Activated CD4-positive, alpha-beta memory T cell treated with anti-CD3 and anti-CD28 coated beads for 36 hours (primary cell): ENCODE measurements at regions not wholly inside any gene's neighbourhood (a gene's known extent, or its start where the extent isn't known, plus 50 kb on each side); places are given as distances from the start of the nearest gene placed in this dataset.
"Not testable (repeated sequence)": the region's sequence is repeated elsewhere in the genome, so short reads cannot be mapped to it uniquely, and the experiment has no call there.

Experiments
- CTCF ChIA-PET: fragments of 350-600 bp; sonication (Branson Sonifier 250); formaldehyde crosslinking; loops from one replicate; lab custom pipeline; 2021; ENCODE audit warnings: antibody characterized with exemption, inconsistent platforms; lab: Charles Lee
- POLR2A ChIA-PET: fragments of 350-600 bp; sonication (Branson Sonifier 250); formaldehyde crosslinking; loops from one replicate; lab custom pipeline; 2021; ENCODE audit warnings: antibody characterized with exemption; lab: Charles Lee
- DNase-seq: peaks from one replicate; pipeline ENCODE4 v3.0.0-alpha.2; 2020
- H3K27ac Mint-ChIP-seq: one replicate; pipeline ENCODE4 v1.8.0; 2021; ENCODE audit warnings: mixed read lengths
- H3K27me3 Mint-ChIP-seq: one replicate; pipeline ENCODE4 v1.8.0; 2021; ENCODE audit warnings: mixed read lengths
- H3K36me3 Mint-ChIP-seq: one replicate; pipeline ENCODE4 v1.8.0; 2021; ENCODE audit warnings: mixed read lengths
- H3K4me1 Mint-ChIP-seq: one replicate; pipeline ENCODE4 v1.8.0; 2021; ENCODE audit warnings: low read depth, mixed read lengths
- H3K4me3 Mint-ChIP-seq: one replicate; pipeline ENCODE4 v1.8.0; 2021; ENCODE audit warnings: mild to moderate bottlenecking, mixed read lengths
- H3K9me3 Mint-ChIP-seq: one replicate; pipeline ENCODE4 v1.8.0; 2021; ENCODE audit warnings: mixed read lengths
- intact Hi-C: fragments of 100-400 bp; cut with micrococcal nuclease; formaldehyde crosslinking; loops from one replicate; pipeline ENCODE4 v1.15.1; 2023

GRCh38 chr1:111063595-111063994 lies 76.3 kb downstream of the DRAM2 start:
- POLR2A ChIA-PET: no interaction called here
- no peak overlapping the region for H3K27ac Mint-ChIP-seq
- H3K36me3 Mint-ChIP-seq: peaks cover 16% of the 10 kb centered on the region
- no peak overlapping the region for H3K4me3 Mint-ChIP-seq
- H3K27me3 Mint-ChIP-seq: peaks cover 20% of the 10 kb centered on the region
- peaks cover 37% of the 10 kb centered on the region for H3K9me3 Mint-ChIP-seq
- H3K4me1 Mint-ChIP-seq: no peaks in the 10 kb centered on the region
- no peak for DNase-seq
- CTCF ChIA-PET: interaction anchor here (1.0 to 1.5 kb wide), 2 partner anchors 22 to 36 kb away, joined by 3 to 4 read pairs; no protein-coding TSS in a partner anchor
- intact Hi-C loops: no loop called here

DNA sequence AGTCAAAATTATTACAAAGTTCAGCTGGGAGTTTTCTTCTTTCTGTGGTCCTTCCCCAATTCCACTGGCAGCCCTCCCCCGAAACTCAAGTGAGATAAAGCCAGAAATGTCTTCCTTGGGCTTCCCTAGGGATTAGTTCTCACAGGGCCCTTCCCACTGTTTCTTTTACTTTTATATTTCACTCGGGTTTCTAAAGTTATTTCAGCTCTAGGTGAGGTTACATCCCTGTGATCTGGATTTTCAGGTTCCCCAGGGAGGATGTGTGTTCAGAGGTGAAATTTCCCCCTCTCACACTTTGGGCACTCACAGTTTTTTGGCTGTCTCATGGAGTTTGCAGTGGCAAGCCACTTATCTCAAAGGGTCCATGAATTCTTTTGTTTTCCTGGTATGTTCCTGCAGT lies 77.3 kb downstream of the DRAM2 start:
- Mint-ChIP-seq H3K27me3 (peaks cover 20% of the 10 kb centered on the region), H3K4me3 (no peak overlapping the region), H3K36me3 (peaks cover 16% of the 10 kb centered on the region), H3K4me1 (no peaks in the 10 kb centered on the region), H3K9me3 (peaks cover 32% of the 10 kb centered on the region), H3K27ac (no peak overlapping the region)
- intact Hi-C loops: no loop called here
- no peak for DNase-seq
- CTCF ChIA-PET: no interaction called here
- POLR2A ChIA-PET: no interaction called here

GRCh38 chr1:111062081-111062480 lies 77.8 kb downstream of the DRAM2 start:
- H3K4me3 Mint-ChIP-seq: no peak overlapping the region
- CTCF ChIA-PET: interaction anchor here (2.1 kb wide), 1 partner anchor 31 kb away, joined by 8 read pairs; no protein-coding TSS in a partner anchor
- intact Hi-C loops: no loop called here
- no peak overlapping the region for H3K27ac Mint-ChIP-seq
- H3K27me3 Mint-ChIP-seq: peaks cover 21% of the 10 kb centered on the region
- DNase-seq: no peak
- peaks cover 16% of the 10 kb centered on the region for H3K36me3 Mint-ChIP-seq
- no peaks in the 10 kb centered on the region for H3K4me1 Mint-ChIP-seq
- POLR2A ChIA-PET: no interaction called here
- peaks cover 32% of the 10 kb centered on the region for H3K9me3 Mint-ChIP-seq

DNA sequence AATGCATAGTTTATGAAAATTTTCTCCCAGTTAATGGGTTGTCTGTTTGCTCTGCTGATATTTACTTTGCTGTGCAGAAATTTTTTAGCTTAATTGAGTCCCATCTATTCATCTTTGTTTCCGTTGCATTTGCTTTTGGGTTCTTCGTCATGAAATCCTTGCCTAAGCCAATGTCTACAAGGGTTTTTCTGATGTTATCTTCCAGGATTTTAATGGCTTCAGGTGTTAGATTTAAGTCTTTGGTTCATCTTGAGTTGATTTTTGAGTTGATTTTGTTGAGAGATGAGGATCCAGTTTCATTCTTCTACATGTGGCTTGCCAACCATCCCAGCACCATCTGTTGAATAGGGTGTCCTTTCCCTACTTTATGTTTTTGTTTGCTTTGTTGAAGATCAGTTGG lies 85.2 kb downstream of the DRAM2 start:
- DNase-seq: no peak
- Mint-ChIP-seq H3K4me1 (no peaks in the 10 kb centered on the region), H3K36me3 (no peaks in the 10 kb centered on the region), H3K9me3 (no peaks in the 10 kb centered on the region), H3K27ac (no peak overlapping the region), H3K27me3 (peaks cover 12% of the 10 kb centered on the region), H3K4me3 (no peak overlapping the region)
- POLR2A ChIA-PET: no interaction called here
- CTCF ChIA-PET: no interaction called here
- intact Hi-C loops: no loop called here

GRCh38 chr1:111052246-111052645 lies 87.6 kb downstream of the DRAM2 start:
- peaks cover 13% of the 10 kb centered on the region for H3K27me3 Mint-ChIP-seq
- H3K9me3 Mint-ChIP-seq: peaks cover 9% of the 10 kb centered on the region
- ChIA-PET CTCF (interaction anchor here (1.1 kb wide), 1 partner anchor 22 kb away, joined by 6 read pairs; no protein-coding TSS in a partner anchor), POLR2A (no interaction called here)
- no peaks in the 10 kb centered on the region for H3K36me3 Mint-ChIP-seq
- no peak overlapping the region for H3K4me3 Mint-ChIP-seq
- intact Hi-C loops: no loop called here
- no peaks in the 10 kb centered on the region for H3K4me1 Mint-ChIP-seq
- H3K27ac Mint-ChIP-seq: no peak overlapping the region
- no peak for DNase-seq

- H3K36me3 Mint-ChIP-seq, intact Hi-C loops, H3K27ac Mint-ChIP-seq, H3K4me1 Mint-ChIP-seq, POLR2A ChIA-PET, H3K27me3 Mint-ChIP-seq, DNase-seq, H3K4me3 Mint-ChIP-seq, H3K9me3 Mint-ChIP-seq: not testable (repeated sequence)
- CTCF ChIA-PET: interaction anchor here (1.0 to 2.8 kb wide), 2 partner anchors 18 to 219 kb away, joined by 3 to 11 read pairs; no protein-coding TSS in a partner anchor
Observed at GRCh38 chr1:111048253-111048652, 84.5 kb upstream of the LRIF1 start.

DNA sequence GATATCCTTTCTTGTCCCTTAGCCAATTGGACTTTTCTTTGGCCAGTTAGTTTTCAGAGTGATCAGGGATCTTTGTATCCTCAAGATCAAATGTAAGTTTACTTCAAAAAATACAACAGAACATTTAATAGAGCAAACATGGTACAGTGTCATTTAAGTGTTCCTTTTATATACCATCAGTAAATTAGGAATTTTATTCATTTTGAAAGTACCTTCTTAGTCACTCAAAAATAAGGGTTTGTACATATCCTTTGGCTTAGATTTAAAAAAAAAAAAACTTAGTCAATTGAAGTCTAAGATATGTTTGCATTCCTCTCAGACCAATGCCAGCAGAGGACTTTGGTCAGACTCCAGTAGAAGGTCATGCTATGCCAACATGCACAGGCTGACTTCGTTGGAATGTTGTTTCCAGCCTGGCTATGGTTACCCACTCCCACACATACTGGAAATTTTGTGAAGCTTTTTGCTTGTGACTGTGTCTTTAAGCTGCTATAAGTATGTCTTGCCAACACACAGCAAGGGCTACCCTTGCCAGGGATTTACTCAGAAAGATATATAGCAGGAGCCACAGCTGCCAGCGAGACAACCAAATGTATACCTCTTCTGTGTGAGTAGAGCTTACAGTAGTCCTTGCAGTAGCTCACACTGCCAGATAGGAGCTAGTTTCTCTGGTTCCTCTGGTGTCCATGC lies 81.5 kb upstream of the LRIF1 start:
- Mint-ChIP-seq H3K4me1 (no peaks in the 10 kb centered on the region), H3K4me3 (no peak overlapping the region), H3K9me3 (peaks cover 9% of the 10 kb centered on the region), H3K27me3 (peaks cover 6% of the 10 kb centered on the region), H3K27ac (no peak overlapping the region), H3K36me3 (no peaks in the 10 kb centered on the region)
- ChIA-PET POLR2A (no interaction called here), CTCF (interaction anchor here (1.6 to 3.2 kb wide), 3 partner anchors 15 to 355 kb away, joined by 3 to 22 read pairs (median 3); no protein-coding TSS in a partner anchor)
- DNase-seq: no peak
- intact Hi-C loops: no loop called here

DNA sequence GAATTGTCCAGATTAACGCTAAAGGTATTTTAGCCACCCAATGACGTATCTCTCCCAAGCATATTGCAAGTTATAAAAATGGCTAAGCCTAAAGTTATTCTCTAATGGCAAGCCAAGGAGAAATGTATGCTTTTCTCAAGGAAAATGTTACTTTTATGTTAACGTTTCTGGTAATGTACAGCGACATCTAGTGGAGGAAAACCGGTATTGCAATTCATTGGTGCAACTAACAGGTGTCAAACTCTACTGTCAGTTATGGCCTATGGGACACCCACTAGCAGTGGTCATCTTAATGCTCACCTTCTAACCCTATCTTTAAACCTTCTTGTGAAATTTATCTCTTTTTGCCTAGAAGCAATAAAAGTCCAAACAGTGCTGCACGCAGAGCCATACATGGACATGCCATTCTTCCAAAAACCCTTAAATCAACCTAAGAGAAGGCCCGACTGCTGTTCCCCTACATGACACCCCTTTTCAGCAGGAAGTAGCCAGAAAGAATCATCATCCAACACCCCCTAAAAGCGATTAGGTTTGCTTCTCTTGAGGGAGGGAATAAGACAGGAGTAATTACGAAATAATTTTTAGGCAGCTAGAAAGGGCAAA lies 68.7 kb upstream of the LRIF1 start:
- intact Hi-C loops: loop anchor here (1.0 to 5.0 kb wide), 3 partner anchors 250 to 370 kb away; no protein-coding TSS in a partner anchor
- POLR2A ChIA-PET: no interaction called here
- Mint-ChIP-seq H3K27ac (no peak overlapping the region), H3K4me1 (no peaks in the 10 kb centered on the region), H3K9me3 (peaks cover 2% of the 10 kb centered on the region), H3K36me3 (no peaks in the 10 kb centered on the region), H3K4me3 (no peak overlapping the region), H3K27me3 (peaks cover 23% of the 10 kb centered on the region)
- CTCF ChIA-PET: interaction anchor here (0.7 to 1.6 kb wide), 4 partner anchors 12 to 302 kb away, joined by 3 to 5 read pairs (median 4); no protein-coding TSS in a partner anchor
- no peak for DNase-seq

DNA sequence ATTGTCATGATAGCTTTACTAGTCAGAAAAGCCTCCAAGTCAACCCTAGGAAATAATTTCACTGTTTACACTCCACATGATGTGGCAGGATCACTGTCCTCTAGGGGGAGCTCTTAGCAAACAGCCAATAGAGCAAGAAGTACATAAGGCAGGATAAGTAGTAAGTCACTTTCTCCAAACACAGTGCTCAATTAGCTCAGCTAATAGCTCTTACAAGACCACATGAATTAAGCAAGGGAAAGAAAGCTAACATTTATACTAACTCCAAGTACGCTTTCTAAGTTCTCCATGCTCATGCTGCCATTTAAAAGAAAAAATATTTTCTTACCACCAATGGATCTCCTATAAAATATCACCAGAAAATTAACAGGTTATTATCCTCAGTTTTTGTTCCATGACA lies 66.9 kb upstream of the LRIF1 start:
- ChIA-PET CTCF (interaction anchor here (0.5 to 3.3 kb wide), 59 partner anchors 8 to 938 kb away, joined by 3 to 27 read pairs (median 4); partner anchors contain the start of genes CD53, CEPT1 and DRAM2), POLR2A (no interaction called here)
- Mint-ChIP-seq H3K4me1 (no peaks in the 10 kb centered on the region), H3K9me3 (no peaks in the 10 kb centered on the region), H3K27me3 (peaks cover 10% of the 10 kb centered on the region), H3K27ac (no peak overlapping the region), H3K4me3 (no peak overlapping the region), H3K36me3 (no peaks in the 10 kb centered on the region)
- intact Hi-C loops: loop anchor here (2.0 to 5.0 kb wide), 2 partner anchors 192 to 372 kb away; no protein-coding TSS in a partner anchor
- DNase-seq: peak; percentile 53

DNA sequence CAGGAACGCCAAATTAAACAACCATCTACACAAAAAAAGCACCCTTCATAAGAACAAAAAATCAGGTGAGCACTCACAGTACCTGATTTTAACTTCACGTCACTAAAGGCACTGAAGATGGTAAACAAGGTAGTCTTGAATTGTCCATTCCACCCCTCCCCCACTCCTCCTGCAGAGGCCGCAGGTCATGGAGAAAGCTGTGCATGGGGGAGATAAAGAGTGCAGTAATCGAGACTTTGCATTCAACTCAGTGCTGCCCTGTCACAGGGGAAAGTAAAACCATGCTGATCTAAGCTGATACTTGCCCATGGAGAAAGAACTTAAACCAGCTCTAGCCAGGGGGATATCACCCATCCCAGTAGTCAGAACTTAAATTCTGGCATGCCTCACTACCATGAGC lies 61.4 kb upstream of the LRIF1 start:
- Mint-ChIP-seq H3K4me3 (no peak overlapping the region), H3K4me1 (no peaks in the 10 kb centered on the region), H3K27me3 (peaks cover 8% of the 10 kb centered on the region), H3K27ac (no peak overlapping the region), H3K36me3 (no peaks in the 10 kb centered on the region), H3K9me3 (no peaks in the 10 kb centered on the region)
- intact Hi-C loops: no loop called here
- DNase-seq: no peak
- ChIA-PET CTCF (interaction anchor here (1.6 kb wide), 1 partner anchor 33 kb away, joined by 3 read pairs; no protein-coding TSS in a partner anchor), POLR2A (no interaction called here)

GRCh38 chr1:111015222-111015621 lies 51.5 kb upstream of the LRIF1 start:
- ChIA-PET POLR2A (no interaction called here), CTCF (interaction anchor here (1.3 to 4.6 kb wide), 2 partner anchors 15 to 47 kb away, joined by 3 to 21 read pairs; no protein-coding TSS in a partner anchor)
- Mint-ChIP-seq H3K4me3 (no peak overlapping the region), H3K4me1 (no peaks in the 10 kb centered on the region), H3K36me3 (peaks cover 4% of the 10 kb centered on the region), H3K9me3 (peaks cover 13% of the 10 kb centered on the region), H3K27me3 (peaks cover 14% of the 10 kb centered on the region), H3K27ac (no peak overlapping the region)
- DNase-seq: no peak
- intact Hi-C loops: no loop called here
